HepG2 (cell line): ENCODE measurements at regions not wholly inside any gene's neighbourhood (a gene's known extent, or its start where the extent isn't known, plus 50 kb on each side); places are given as distances from the start of the nearest gene placed in this dataset.

Experiments used
- ATAC-seq: fragments of 200-7000 bp; cut with Tn5 transposase; 3 replicates; pipeline ENCODE4 v1.9.1; 2020; ENCODE audit warnings: mild to moderate bottlenecking, moderate library complexity
- BruUV-seq: library from RNA; stranded (reverse); fragments of 400-500 nt; replicated peaks from 2 replicates; lab custom pipeline; 2021; lab: Mats Ljungman, UMichigan
- CTCF ChIA-PET: fragments of 300-600 bp; formaldehyde crosslinking; extraction: SDS; loops from one replicate; lab custom pipeline; 2021; ENCODE audit warnings: low total read pairs, inconsistent platforms, low intra/inter-chr PET ratio; lab: Yijun Ruan, JAX
- POLR2A ChIA-PET: fragments of 350-600 bp; sonication (Branson Sonifier 250); formaldehyde crosslinking; loops from one replicate; lab custom pipeline; 2020; ENCODE audit warnings: antibody characterized with exemption, inconsistent platforms; lab: Yijun Ruan, JAX
- DNase-seq: peaks from one replicate; pipeline ENCODE4 v3.0.0-alpha.2; 2015; ENCODE audit warnings: low spot score
- FAIRE-seq: peaks from 3 replicates; lab custom pipeline; 2011; peaks lifted over from hg19 to GRCh38; lab: Jason Lieb, UNC
- H2AFZ ChIP-seq: one replicate; pipeline ENCODE4 v1.6.1; 2011; ENCODE audit warnings: low read length, inconsistent platforms
- H3K27ac ChIP-seq: fragments of 300-600 bp; 3 replicates; pipeline ENCODE4 v1.8.0; 2011; ENCODE audit warnings: mixed run types, mild to moderate bottlenecking, mixed read lengths, low read length, inconsistent platforms; ENCODE audit not compliant: insufficient read depth; ENCODE audit errors: extremely low read length
- H3K27me3 ChIP-seq, 2 experiments: fragments of 200-600 bp in 1 of 2; 2 replicates in 1 of 2; 3 replicates in 1 of 2; pipeline versions ENCODE4 v1.6.0 to v1.8.0; 2011; ENCODE audit warnings: low read length in 2 of 2, mild to moderate bottlenecking in 2 of 2, moderate library complexity in 2 of 2, inconsistent platforms in 1 of 2; ENCODE audit not compliant: insufficient read depth in 2 of 2, control insufficient read depth in 1 of 2
- H3K36me3 ChIP-seq, 2 experiments: fragments of 200-600 bp in 1 of 2; replicated peaks in 1 of 2; 2 replicates in 1 of 2; 3 replicates in 1 of 2; pipeline versions ENCODE4 v1.5.1 to v1.8.0; 2011; ENCODE audit warnings: low read length in 2 of 2, inconsistent platforms in 1 of 2; ENCODE audit not compliant: insufficient read depth in 2 of 2, control insufficient read depth in 1 of 2
- H3K4me1 ChIP-seq: 2 replicates; pipeline ENCODE4 v1.5.1; 2012; ENCODE audit warnings: low read length, inconsistent platforms; ENCODE audit not compliant: insufficient read depth
- H3K4me2 ChIP-seq: 2 replicates; pipeline ENCODE4 v1.6.0; 2011; ENCODE audit warnings: low read depth, low read length, inconsistent platforms
- H3K4me3 ChIP-seq, 3 experiments: fragments of 200-600 bp in 1 of 3; sonication (generic), shearing (Covaris generic) in 1 of 3; replicated peaks in 1 of 3; 2 replicates each; pipeline ENCODE4 v1.5.1; 2011 to 2016; ENCODE audit warnings: low read length in 3 of 3, inconsistent platforms in 2 of 3, low read depth in 2 of 3, mild to moderate bottlenecking in 2 of 3, control low read depth in 1 of 3, mixed read lengths in 1 of 3; ENCODE audit not compliant: insufficient read depth in 1 of 3
- H3K79me2 ChIP-seq: one replicate; pipeline ENCODE4 v1.6.1; 2011; ENCODE audit warnings: low read length, inconsistent platforms; ENCODE audit not compliant: insufficient read depth
- H3K9ac ChIP-seq: 2 replicates; pipeline ENCODE4 v1.6.0; 2011; ENCODE audit warnings: mild to moderate bottlenecking, low read depth, low read length, inconsistent platforms; ENCODE audit not compliant: insufficient read depth
- H3K9me3 ChIP-seq: 2 replicates; pipeline ENCODE4 v1.5.1; 2012; ENCODE audit warnings: mild to moderate bottlenecking, low read length
- H4K20me1 ChIP-seq: 2 replicates; pipeline ENCODE4 v1.6.0; 2011; ENCODE audit warnings: inconsistent platforms, mild to moderate bottlenecking, low read length, moderate library complexity; ENCODE audit not compliant: insufficient read depth
- ERF ChIP-seq: IDR thresholded peaks from 2 replicates; pipeline ENCODE4 v1.6.1; 2018; ENCODE audit warnings: missing biosample characterization, missing genetic modification reagents
- FOXA3 ChIP-seq: IDR thresholded peaks from 2 replicates; pipeline ENCODE4 v1.6.1; 2016; ENCODE audit warnings: missing genetic modification reagents, missing compliant biosample characterization
- HOXA7 ChIP-seq: sonication (generic); formaldehyde crosslinking; IDR thresholded peaks from 2 replicates; pipeline ENCODE4 v1.8.1; 2022; ENCODE audit warnings: mild to moderate bottlenecking, missing genetic modification reagents, moderate library complexity
- KDM3A ChIP-seq: IDR thresholded peaks from 2 replicates; pipeline ENCODE4 v1.6.1; 2018; ENCODE audit warnings: low read depth, missing compliant biosample characterization
- MTF2 ChIP-seq: sonication (generic); formaldehyde crosslinking; IDR thresholded peaks from 2 replicates; pipeline ENCODE4 v1.5.0; 2020; ENCODE audit warnings: missing genetic modification reagents, borderline replicate concordance
- NAIF1 ChIP-seq: sonication (generic); formaldehyde crosslinking; IDR thresholded peaks from 2 replicates; pipeline ENCODE4 v1.5.0; 2020; ENCODE audit warnings: mild to moderate bottlenecking, missing genetic modification reagents, borderline replicate concordance
- SP2 ChIP-seq: sonication (generic); formaldehyde crosslinking; IDR thresholded peaks from 2 replicates; pipeline ENCODE4 v1.5.1; 2020; ENCODE audit warnings: mild to moderate bottlenecking, missing genetic modification reagents
- TCF12 ChIP-seq, 2 experiments: fragments of 450-650 bp in 1 of 2; sonication (generic) in 1 of 2; formaldehyde crosslinking in 1 of 2; IDR thresholded peaks; 2 replicates each; pipeline versions ENCODE4 v1.6.1 to v1.8.0; 2017 to 2022; ENCODE audit warnings: antibody characterized with exemption in 1 of 2, mild to moderate bottlenecking in 1 of 2, missing genetic modification reagents in 1 of 2, moderate library complexity in 1 of 2
- TEAD2 ChIP-seq: sonication (generic); formaldehyde crosslinking; IDR thresholded peaks from 2 replicates; pipeline ENCODE4 v1.9.0; 2021; ENCODE audit warnings: missing genetic modification reagents
- ZBTB21 ChIP-seq: sonication (generic); formaldehyde crosslinking; IDR thresholded peaks from 2 replicates; pipeline ENCODE4 v1.4.0; 2020; ENCODE audit warnings: missing genetic modification reagents
- ZNF383 ChIP-seq: sonication (generic); formaldehyde crosslinking; IDR thresholded peaks from 2 replicates; pipeline ENCODE4 v1.4.0; 2020; ENCODE audit warnings: missing genetic modification reagents, mild to moderate bottlenecking, borderline replicate concordance
- ZNF746 ChIP-seq: sonication (generic); formaldehyde crosslinking; IDR thresholded peaks from 2 replicates; pipeline ENCODE4 v1.8.0; 2022; ENCODE audit warnings: mild to moderate bottlenecking, missing genetic modification reagents
- WGBS: methylation state at CpG from one replicate; pipeline ENCODE4 v1.1.6; 2017; ENCODE audit warnings: low lambda C conversion rate; 5-methylcytosine and 5-hydroxymethylcytosine counted together
- in situ Hi-C: cut with HindIII; loops from 2 replicates; pipeline ENCODE4 v1.10.0; 2017; ENCODE audit warnings: low pct_unique_long_range_greater_than_20kb; ENCODE audit not compliant: extremely low pct_ligation_motif_present
- intact Hi-C: fragments of 100-400 bp; cut with micrococcal nuclease; formaldehyde crosslinking; loops from one replicate; pipeline ENCODE4 v1.10.0; 2022; ENCODE audit not compliant: unreplicated experiment
- TF ChIP-seq, protein P1 (sequence below): sonication (generic); formaldehyde crosslinking; IDR thresholded peaks from 2 replicates; pipeline ENCODE4 v1.4.0; 2020; ENCODE audit warnings: low read depth, mild to moderate bottlenecking, missing genetic modification reagents
- TF ChIP-seq, protein P2 (sequence below): sonication (generic); formaldehyde crosslinking; IDR thresholded peaks from 2 replicates; pipeline ENCODE4 v1.5.1; 2020; ENCODE audit warnings: missing genetic modification reagents, mild to moderate bottlenecking, borderline replicate concordance
- TF ChIP-seq, protein P3 (sequence below): sonication (generic); formaldehyde crosslinking; IDR thresholded peaks from 2 replicates; pipeline ENCODE4 v1.5.1; 2020; ENCODE audit warnings: mild to moderate bottlenecking, missing genetic modification reagents, borderline replicate concordance

DNA sequence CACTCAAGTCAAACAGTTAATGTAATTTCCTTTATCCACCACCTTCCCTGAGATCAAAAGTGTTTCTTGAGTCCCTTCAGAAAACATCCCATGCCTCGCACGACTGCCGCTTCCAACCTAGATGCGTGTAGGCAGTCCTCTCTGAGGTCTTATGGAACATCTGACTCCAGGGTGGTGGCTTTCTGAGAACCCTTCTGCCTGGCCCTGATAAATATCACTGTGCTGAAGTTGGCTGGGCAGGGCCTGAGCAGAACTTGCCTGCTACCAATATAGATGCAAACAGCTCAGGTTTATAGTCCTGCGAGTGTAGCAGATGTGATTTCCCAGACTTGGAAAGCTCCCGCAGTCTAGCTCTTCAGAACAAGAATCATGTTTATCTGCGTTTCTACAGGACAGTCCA, 61.1 kb upstream of the GPR12 start (continued):
- TF ChIP-seq, protein P1, sequence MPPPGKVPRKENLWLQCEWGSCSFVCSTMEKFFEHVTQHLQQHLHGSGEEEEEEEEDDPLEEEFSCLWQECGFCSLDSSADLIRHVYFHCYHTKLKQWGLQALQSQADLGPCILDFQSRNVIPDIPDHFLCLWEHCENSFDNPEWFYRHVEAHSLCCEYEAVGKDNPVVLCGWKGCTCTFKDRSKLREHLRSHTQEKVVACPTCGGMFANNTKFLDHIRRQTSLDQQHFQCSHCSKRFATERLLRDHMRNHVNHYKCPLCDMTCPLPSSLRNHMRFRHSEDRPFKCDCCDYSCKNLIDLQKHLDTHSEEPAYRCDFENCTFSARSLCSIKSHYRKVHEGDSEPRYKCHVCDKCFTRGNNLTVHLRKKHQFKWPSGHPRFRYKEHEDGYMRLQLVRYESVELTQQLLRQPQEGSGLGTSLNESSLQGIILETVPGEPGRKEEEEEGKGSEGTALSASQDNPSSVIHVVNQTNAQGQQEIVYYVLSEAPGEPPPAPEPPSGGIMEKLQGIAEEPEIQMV (CRISPR knock-in tag): no peak

DNA sequence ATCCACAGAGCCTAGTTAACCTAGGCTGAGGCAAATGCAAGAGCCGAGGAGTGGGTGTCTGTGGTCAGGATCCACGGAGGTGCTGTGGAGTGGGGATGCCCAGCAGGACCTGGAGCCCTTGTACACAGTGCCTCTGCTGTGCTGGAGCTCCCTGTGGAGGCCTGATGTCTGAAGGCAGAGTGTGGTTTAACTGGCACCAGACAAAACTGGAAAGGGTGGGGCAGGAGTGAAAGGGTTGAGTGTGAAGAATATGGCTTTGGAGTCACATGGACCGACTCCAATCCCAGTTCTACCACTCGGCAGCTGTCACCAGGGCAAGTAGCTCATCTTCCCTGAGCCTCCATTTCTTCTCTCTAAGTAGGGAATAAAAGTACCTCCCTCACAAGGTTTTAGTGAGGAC, 60.3 kb upstream of the GPR12 start:
- no peak for FAIRE-seq
- H3K27me3 ChIP-seq: peaks cover 2 to 29% of the 10 kb centered on the region in 2 experiments; a peak in 3 of 5 replicates
- H3K27ac ChIP-seq: no peak overlapping the region
- H3K4me2 ChIP-seq: no peak overlapping the region
- no peaks in the 10 kb centered on the region for H3K36me3 ChIP-seq
- ChIA-PET CTCF (no interaction called here), POLR2A (no interaction called here)
- no peak for ATAC-seq
- 0% methylated on average over 4 of the region's 4 CpGs for WGBS
- BruUV-seq: no TSS peak
- DNase-seq: no peak
- H3K79me2 ChIP-seq: no peaks in the 10 kb centered on the region
- intact Hi-C loops (no loop called here), in situ Hi-C loops (no loop called here)
- no peaks in the 10 kb centered on the region for H4K20me1 ChIP-seq
- no peaks in the 10 kb centered on the region for H3K9me3 ChIP-seq
- H3K4me1 ChIP-seq: no peaks in the 10 kb centered on the region
- H3K4me3 ChIP-seq: no peak overlapping the region
- H3K9ac ChIP-seq: no peak overlapping the region
- no peak overlapping the region for H2AFZ ChIP-seq
- TF ChIP-seq, protein P2, sequence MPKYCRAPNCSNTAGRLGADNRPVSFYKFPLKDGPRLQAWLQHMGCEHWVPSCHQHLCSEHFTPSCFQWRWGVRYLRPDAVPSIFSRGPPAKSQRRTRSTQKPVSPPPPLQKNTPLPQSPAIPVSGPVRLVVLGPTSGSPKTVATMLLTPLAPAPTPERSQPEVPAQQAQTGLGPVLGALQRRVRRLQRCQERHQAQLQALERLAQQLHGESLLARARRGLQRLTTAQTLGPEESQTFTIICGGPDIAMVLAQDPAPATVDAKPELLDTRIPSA (CRISPR knock-in tag): no peak
- TF ChIP-seq, protein P3, sequence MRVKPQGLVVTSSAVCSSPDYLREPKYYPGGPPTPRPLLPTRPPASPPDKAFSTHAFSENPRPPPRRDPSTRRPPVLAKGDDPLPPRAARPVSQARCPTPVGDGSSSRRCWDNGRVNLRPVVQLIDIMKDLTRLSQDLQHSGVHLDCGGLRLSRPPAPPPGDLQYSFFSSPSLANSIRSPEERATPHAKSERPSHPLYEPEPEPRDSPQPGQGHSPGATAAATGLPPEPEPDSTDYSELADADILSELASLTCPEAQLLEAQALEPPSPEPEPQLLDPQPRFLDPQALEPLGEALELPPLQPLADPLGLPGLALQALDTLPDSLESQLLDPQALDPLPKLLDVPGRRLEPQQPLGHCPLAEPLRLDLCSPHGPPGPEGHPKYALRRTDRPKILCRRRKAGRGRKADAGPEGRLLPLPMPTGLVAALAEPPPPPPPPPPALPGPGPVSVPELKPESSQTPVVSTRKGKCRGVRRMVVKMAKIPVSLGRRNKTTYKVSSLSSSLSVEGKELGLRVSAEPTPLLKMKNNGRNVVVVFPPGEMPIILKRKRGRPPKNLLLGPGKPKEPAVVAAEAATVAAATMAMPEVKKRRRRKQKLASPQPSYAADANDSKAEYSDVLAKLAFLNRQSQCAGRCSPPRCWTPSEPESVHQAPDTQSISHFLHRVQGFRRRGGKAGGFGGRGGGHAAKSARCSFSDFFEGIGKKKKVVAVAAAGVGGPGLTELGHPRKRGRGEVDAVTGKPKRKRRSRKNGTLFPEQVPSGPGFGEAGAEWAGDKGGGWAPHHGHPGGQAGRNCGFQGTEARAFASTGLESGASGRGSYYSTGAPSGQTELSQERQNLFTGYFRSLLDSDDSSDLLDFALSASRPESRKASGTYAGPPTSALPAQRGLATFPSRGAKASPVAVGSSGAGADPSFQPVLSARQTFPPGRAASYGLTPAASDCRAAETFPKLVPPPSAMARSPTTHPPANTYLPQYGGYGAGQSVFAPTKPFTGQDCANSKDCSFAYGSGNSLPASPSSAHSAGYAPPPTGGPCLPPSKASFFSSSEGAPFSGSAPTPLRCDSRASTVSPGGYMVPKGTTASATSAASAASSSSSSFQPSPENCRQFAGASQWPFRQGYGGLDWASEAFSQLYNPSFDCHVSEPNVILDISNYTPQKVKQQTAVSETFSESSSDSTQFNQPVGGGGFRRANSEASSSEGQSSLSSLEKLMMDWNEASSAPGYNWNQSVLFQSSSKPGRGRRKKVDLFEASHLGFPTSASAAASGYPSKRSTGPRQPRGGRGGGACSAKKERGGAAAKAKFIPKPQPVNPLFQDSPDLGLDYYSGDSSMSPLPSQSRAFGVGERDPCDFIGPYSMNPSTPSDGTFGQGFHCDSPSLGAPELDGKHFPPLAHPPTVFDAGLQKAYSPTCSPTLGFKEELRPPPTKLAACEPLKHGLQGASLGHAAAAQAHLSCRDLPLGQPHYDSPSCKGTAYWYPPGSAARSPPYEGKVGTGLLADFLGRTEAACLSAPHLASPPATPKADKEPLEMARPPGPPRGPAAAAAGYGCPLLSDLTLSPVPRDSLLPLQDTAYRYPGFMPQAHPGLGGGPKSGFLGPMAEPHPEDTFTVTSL: no peak
- TF ChIP-seq ERF (CRISPR knock-in tag) (no peak), ZBTB21 (CRISPR knock-in tag) (no peak), ZNF746 (CRISPR knock-in tag) (no peak), MTF2 (no peak), NAIF1 (CRISPR knock-in tag) (no peak), KDM3A (no peak), FOXA3 (CRISPR knock-in tag) (no peak), TEAD2 (CRISPR knock-in tag) (no peak), ZNF383 (no peak), HOXA7 (CRISPR knock-in tag) (no peak), SP2 (CRISPR knock-in tag) (no peak), TCF12 (IDR thresholded peaks at IDR 0.05) (no peak), TCF12 (CRISPR knock-in tag; IDR thresholded peaks at IDR 0.05) (no peak)
